ENCODE measurements at regions not wholly inside any gene's neighbourhood (a gene's known extent, or its start where the extent isn't known, plus 50 kb on each side); places are given as distances from the start of the nearest gene placed in this dataset.

DNA sequence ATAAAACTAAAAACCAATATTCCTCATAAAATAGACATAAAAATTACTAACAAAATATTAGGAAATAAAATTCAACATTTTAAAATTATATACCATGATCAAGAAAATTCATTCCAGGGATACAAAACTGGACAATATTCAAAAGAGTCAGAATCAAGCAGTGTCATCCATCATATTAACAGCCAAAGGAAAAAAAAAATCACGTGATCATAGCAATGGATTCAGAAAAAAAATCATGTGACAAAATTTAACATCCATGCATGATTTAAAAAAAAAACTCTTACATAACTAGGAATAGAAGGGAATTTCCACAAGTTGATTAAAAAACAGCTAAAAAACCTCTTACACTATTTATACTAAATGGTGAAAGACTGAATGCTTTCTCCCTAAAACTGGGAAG, 95.3 kb upstream of the USP47 start:
- Histone ChIP-seq H3K9me3 (ENCODE audit: insufficient read depth, low read length) (no peaks in the 10 kb centered on the region), H4K20me1 (ENCODE audit: low read depth, low read length) (no peaks in the 10 kb centered on the region), H3K27ac (ENCODE audit: low read depth, low read length) (no peak overlapping the region)

DNA sequence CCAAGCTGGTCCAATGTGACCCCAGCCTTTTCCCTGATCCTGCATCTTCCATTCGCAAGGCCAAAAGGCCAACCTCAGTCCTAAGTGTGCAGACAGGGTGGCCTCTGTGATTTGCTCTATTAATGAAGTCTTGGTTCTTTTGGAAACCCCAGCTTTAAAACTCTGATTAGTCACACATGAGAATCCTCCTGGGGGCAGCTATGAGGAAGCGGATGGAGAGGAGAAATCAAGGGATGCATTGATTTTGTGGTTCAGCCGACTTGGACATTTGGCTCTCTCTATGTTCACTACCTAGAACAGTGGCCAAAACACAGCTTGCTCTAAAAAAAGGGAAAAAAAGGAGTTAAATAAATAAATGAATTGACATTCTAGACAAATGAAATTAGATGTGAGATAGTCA, 98.6 kb upstream of the USP47 start:
- TF ChIP-seq CTCF (IDR thresholded peaks at IDR 0.05; ENCODE audit: insufficient read depth, low read length, poor library complexity, severe bottlenecking): no peak
- TF ChIP-seq EZH2phosphoT487 (conservative IDR thresholded peaks at IDR 0.05; ENCODE audit: low read length): no peak
- no peaks in the 10 kb centered on the region for H3K9me3 ChIP-seq (ENCODE audit: insufficient read depth, low read length)
- no peaks in the 10 kb centered on the region for H3K36me3 ChIP-seq (ENCODE audit: low read length)
- H2AFZ ChIP-seq (ENCODE audit: low read depth, low read length, severe bottlenecking): no peak overlapping the region
- no peak overlapping the region for H3K27ac ChIP-seq (ENCODE audit: low read depth, low read length)
- no peak overlapping the region for H3K9ac ChIP-seq (ENCODE audit: low read length)
- H3F3A ChIP-seq (ENCODE audit: insufficient read depth): no peaks in the 10 kb centered on the region
- H4K20me1 ChIP-seq (ENCODE audit: low read depth, low read length): no peaks in the 10 kb centered on the region
- no peaks in the 10 kb centered on the region for H3K79me2 ChIP-seq (ENCODE audit: insufficient read depth, low read length)
- H3K27me3 ChIP-seq (ENCODE audit: low read length): no peaks in the 10 kb centered on the region
- no peak overlapping the region for H3K4me3 ChIP-seq (ENCODE audit: insufficient read depth, low read length, poor library complexity, severe bottlenecking)
- no peak overlapping the region for H3K4me2 ChIP-seq (ENCODE audit: low read depth, low read length, poor library complexity, severe bottlenecking)
- H3K9me2 ChIP-seq (replicated peaks; ENCODE audit: insufficient read depth, low read length): no peaks in the 10 kb centered on the region

More for the DNA sequence above, 95.3 kb upstream of the USP47 start:
- H3K27me3 ChIP-seq (ENCODE audit: low read length): no peaks in the 10 kb centered on the region; the same call in 1 of the 2 replicates
- no peak overlapping the region for H3K4me2 ChIP-seq (ENCODE audit: low read depth, low read length, poor library complexity, severe bottlenecking)
- no peaks in the 10 kb centered on the region for H3F3A ChIP-seq (ENCODE audit: insufficient read depth)
- H3K36me3 ChIP-seq (ENCODE audit: low read length): no peaks in the 10 kb centered on the region
- H3K79me2 ChIP-seq (ENCODE audit: insufficient read depth, low read length): no peaks in the 10 kb centered on the region
- no peaks in the 10 kb centered on the region for H3K9me2 ChIP-seq (replicated peaks; ENCODE audit: insufficient read depth, low read length)
- H3K4me3 ChIP-seq (ENCODE audit: insufficient read depth, low read length, poor library complexity, severe bottlenecking): no peak overlapping the region
- no peak overlapping the region for H3K9ac ChIP-seq (ENCODE audit: low read length)
- no peak for TF ChIP-seq CTCF (IDR thresholded peaks at IDR 0.05; ENCODE audit: insufficient read depth, low read length, poor library complexity, severe bottlenecking)
- TF ChIP-seq EZH2phosphoT487 (conservative IDR thresholded peaks at IDR 0.05; ENCODE audit: low read length): no peak
- H2AFZ ChIP-seq (ENCODE audit: low read depth, low read length, severe bottlenecking): no peak overlapping the region

DNA sequence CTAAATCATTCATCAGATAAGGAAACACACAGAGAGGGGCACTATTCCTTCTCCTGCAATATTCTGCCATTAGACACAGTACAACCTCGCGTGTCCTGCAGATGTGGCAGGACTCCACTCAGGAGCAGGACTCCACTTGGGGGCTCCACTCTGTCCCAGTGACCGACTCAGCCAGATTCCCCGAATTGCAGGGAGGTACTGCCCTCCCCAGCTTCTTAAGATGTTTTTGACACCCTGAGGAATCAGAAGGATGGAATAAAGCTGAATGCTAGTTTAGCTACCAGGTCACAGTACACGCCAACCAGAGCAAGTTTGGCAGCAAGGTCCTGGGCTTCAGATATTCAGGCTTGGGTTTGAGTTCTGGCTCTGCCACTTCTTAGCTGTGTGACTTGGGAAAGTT, 99.3 kb upstream of the USP47 start:
- H3K9ac ChIP-seq (ENCODE audit: low read length): no peak overlapping the region
- no peaks in the 10 kb centered on the region for H3K9me2 ChIP-seq (replicated peaks; ENCODE audit: insufficient read depth, low read length)
- H3K36me3 ChIP-seq (ENCODE audit: low read length): no peaks in the 10 kb centered on the region
- H3K27ac ChIP-seq (ENCODE audit: low read depth, low read length): no peak overlapping the region
- no peak overlapping the region for H2AFZ ChIP-seq (ENCODE audit: low read depth, low read length, severe bottlenecking)
- H4K20me1 ChIP-seq (ENCODE audit: low read depth, low read length): no peaks in the 10 kb centered on the region
- H3K4me3 ChIP-seq (ENCODE audit: insufficient read depth, low read length, poor library complexity, severe bottlenecking): no peak overlapping the region
- no peaks in the 10 kb centered on the region for H3K9me3 ChIP-seq (ENCODE audit: insufficient read depth, low read length)
- no peaks in the 10 kb centered on the region for H3K79me2 ChIP-seq (ENCODE audit: insufficient read depth, low read length)
- no peaks in the 10 kb centered on the region for H3K27me3 ChIP-seq (ENCODE audit: low read length)
- no peak for TF ChIP-seq EZH2phosphoT487 (conservative IDR thresholded peaks at IDR 0.05; ENCODE audit: low read length)
- TF ChIP-seq CTCF (IDR thresholded peaks at IDR 0.05; ENCODE audit: insufficient read depth, low read length, poor library complexity, severe bottlenecking): no peak
- no peak overlapping the region for H3K4me2 ChIP-seq (ENCODE audit: low read depth, low read length, poor library complexity, severe bottlenecking)
- H3F3A ChIP-seq (ENCODE audit: insufficient read depth): no peaks in the 10 kb centered on the region
